ENCODE measurements at regions not wholly inside any gene's neighbourhood (a gene's known extent, or its start where the extent isn't known, plus 50 kb on each side); places are given as distances from the start of the nearest gene placed in this dataset.

- no peak overlapping the region for H3K4me3 ChIP-seq
- 51% methylated on average over 2 of the region's 2 CpGs for WGBS
- no peaks in the 10 kb centered on the region for H3K27me3 ChIP-seq (replicated peaks; ENCODE audit: insufficient read depth)
- intact Hi-C loops (cut with DNase I): no loop called here
- no peaks in the 10 kb centered on the region for H3K9me3 ChIP-seq
- no peak for DNase-seq (ENCODE audit: low spot score)
- TF ChIP-seq POLR2A (IDR thresholded peaks at IDR 0.05): no peak
- TF ChIP-seq POLR2AphosphoS5 (IDR thresholded peaks at IDR 0.05): peak; percentile 12
- H3K4me1 ChIP-seq (replicated peaks): no peaks in the 10 kb centered on the region
- H3K27ac ChIP-seq: no peak overlapping the region
- no peaks in the 10 kb centered on the region for H3K36me3 ChIP-seq
Measured at GRCh38 chr12:62166525-62166924, 93.7 kb upstream of the USP15 start.

GRCh38 chr12:62168411-62168810, 91.8 kb upstream of the USP15 start:
- 81% methylated on average over 2 of the region's 2 CpGs for WGBS
- H3K27me3 ChIP-seq (replicated peaks; ENCODE audit: insufficient read depth): no peaks in the 10 kb centered on the region
- H3K9me3 ChIP-seq: no peaks in the 10 kb centered on the region
- DNase-seq (ENCODE audit: low spot score): no peak
- H3K27ac ChIP-seq: no peak overlapping the region
- no peaks in the 10 kb centered on the region for H3K36me3 ChIP-seq
- H3K4me3 ChIP-seq: no peak overlapping the region
- TF ChIP-seq POLR2AphosphoS5 (IDR thresholded peaks at IDR 0.05) (no peak), POLR2A (IDR thresholded peaks at IDR 0.05) (no peak), CTCF (IDR thresholded peaks at IDR 0.05) (no peak)
- no peaks in the 10 kb centered on the region for H3K4me1 ChIP-seq (replicated peaks)
- intact Hi-C loops (cut with DNase I): no loop called here

- Histone ChIP-seq H3K4me3 (no peak overlapping the region), H3K27me3 (replicated peaks; ENCODE audit: insufficient read depth) (no peaks in the 10 kb centered on the region), H3K27ac (no peak overlapping the region), H3K36me3 (no peaks in the 10 kb centered on the region), H3K9me3 (no peaks in the 10 kb centered on the region), H3K4me1 (replicated peaks) (no peaks in the 10 kb centered on the region)
- DNase-seq (ENCODE audit: low spot score): no peak
- TF ChIP-seq CTCF (IDR thresholded peaks at IDR 0.05): no peak
- no peak for TF ChIP-seq POLR2AphosphoS5 (IDR thresholded peaks at IDR 0.05)
- no peak for TF ChIP-seq POLR2A (IDR thresholded peaks at IDR 0.05)
- intact Hi-C loops (cut with DNase I): no loop called here
- WGBS: 40% methylated on average over 1 of the region's 1 CpG
Measured at GRCh38 chr12:62170241-62170640, 90.0 kb upstream of the USP15 start.

GRCh38 chr12:62190689-62191490, 69.3 kb upstream of the USP15 start:
- no peak overlapping the region for H3K27ac ChIP-seq
- no peak for DNase-seq (ENCODE audit: low spot score)
- 2% methylated on average over 61 of the region's 61 CpGs for WGBS
- H3K36me3 ChIP-seq: no peaks in the 10 kb centered on the region
- intact Hi-C loops (cut with DNase I): no loop called here
- peak overlapping the region; percentile 12 to 19 for H3K4me3 ChIP-seq
- TF ChIP-seq POLR2A (IDR thresholded peaks at IDR 0.05) (no peak), CTCF (IDR thresholded peaks at IDR 0.05) (no peak), POLR2AphosphoS5 (IDR thresholded peaks at IDR 0.05) (no peak)
- H3K9me3 ChIP-seq: no peaks in the 10 kb centered on the region
- peaks cover 17% of the 10 kb centered on the region for H3K27me3 ChIP-seq (replicated peaks; ENCODE audit: insufficient read depth)
- no peaks in the 10 kb centered on the region for H3K4me1 ChIP-seq (replicated peaks)

GRCh38 chr12:62191491-62192179, 68.6 kb upstream of the USP15 start:
- Histone ChIP-seq H3K36me3 (no peaks in the 10 kb centered on the region), H3K4me3 (peak overlapping the region; percentile 12 to 19), H3K9me3 (no peaks in the 10 kb centered on the region), H3K27ac (no peak overlapping the region), H3K4me1 (replicated peaks) (no peaks in the 10 kb centered on the region), H3K27me3 (replicated peaks; ENCODE audit: insufficient read depth) (peaks cover 17% of the 10 kb centered on the region)
- TF ChIP-seq CTCF (IDR thresholded peaks at IDR 0.05) (no peak), POLR2A (IDR thresholded peaks at IDR 0.05) (no peak), POLR2AphosphoS5 (IDR thresholded peaks at IDR 0.05) (no peak)
- no peak for DNase-seq (ENCODE audit: low spot score)
- intact Hi-C loops (cut with DNase I): no loop called here
- WGBS: 1% methylated on average over 37 of the region's 41 CpGs

Data from prostate gland (tissue), 2 donors.